PC-3 (cell line): ENCODE measurements at regions not wholly inside any gene's neighbourhood (a gene's known extent, or its start where the extent isn't known, plus 50 kb on each side); places are given as distances from the start of the nearest gene placed in this dataset.

Source experiments
- ATAC-seq: fragments of 200-7000 bp; cut with Tn5 transposase; 2 replicates; pipeline ENCODE4 v1.9.1; 2020; ENCODE audit warnings: mild to moderate bottlenecking, moderate library complexity
- BruUV-seq: library from RNA; stranded (reverse); fragments of 400-500 nt; replicated peaks from 2 replicates; lab custom pipeline; 2021; lab: Mats Ljungman, UMichigan
- CTCF ChIA-PET: fragments of 300-600 bp; sonication (Branson Sonifier 250); formaldehyde crosslinking; loops from one replicate; lab custom pipeline; 2022; ENCODE audit warnings: antibody characterized with exemption; lab: Charles Lee
- POLR2A ChIA-PET: fragments of 300-600 bp; sonication (Branson Sonifier 250); formaldehyde crosslinking; loops from one replicate; lab custom pipeline; 2022; ENCODE audit warnings: antibody characterized with exemption; ENCODE audit not compliant: unreplicated experiment; lab: Charles Lee
- DNase-seq: peaks from one replicate; pipeline ENCODE4 v3.0.0-alpha.2; 2015
- H2AFZ ChIP-seq: fragments of 300-600 bp; sonication (generic); 2 replicates; pipeline ENCODE4 v1.6.0; 2016; ENCODE audit warnings: antibody characterized with exemption, low read length
- H3F3A ChIP-seq: fragments of 300-600 bp; sonication (generic); one replicate; pipeline ENCODE4 v1.6.0; 2017; ENCODE audit warnings: antibody characterized with exemption, low read length, control low read depth, mild to moderate bottlenecking; ENCODE audit not compliant: unreplicated experiment
- H3K27ac ChIP-seq: fragments of 300-600 bp; sonication (generic); 2 replicates; pipeline ENCODE4 v1.5.1; 2016; ENCODE audit warnings: mild to moderate bottlenecking, low read length
- H3K27me3 ChIP-seq: fragments of 300-600 bp; sonication (generic); 2 replicates; pipeline ENCODE4 v1.6.1; 2016; ENCODE audit warnings: low read length, mixed read lengths
- H3K36me3 ChIP-seq: fragments of 300-600 bp; sonication (generic); 2 replicates; pipeline ENCODE4 v1.6.1; 2016; ENCODE audit warnings: low read depth, mixed run types, low read length, mixed read lengths
- H3K4me1 ChIP-seq: fragments of 300-600 bp; sonication (generic); 2 replicates; pipeline ENCODE4 v1.5.1; 2016; ENCODE audit warnings: low read length; ENCODE audit not compliant: insufficient read depth
- H3K4me2 ChIP-seq: fragments of 300-600 bp; sonication (generic); 2 replicates; pipeline ENCODE4 v1.6.0; 2016; ENCODE audit warnings: low read length
- H3K4me3 ChIP-seq: fragments of 300-600 bp; sonication (generic); 2 replicates; pipeline ENCODE4 v1.5.1; 2016; ENCODE audit warnings: mild to moderate bottlenecking, low read length, mixed read lengths
- H3K79me2 ChIP-seq: fragments of 300-600 bp; sonication (generic); 2 replicates; pipeline ENCODE4 v1.6.1; 2017; ENCODE audit warnings: low read length, mixed read lengths
- H3K9ac ChIP-seq: fragments of 300-600 bp; sonication (generic); 2 replicates; pipeline ENCODE4 v1.6.0; 2016; ENCODE audit warnings: mild to moderate bottlenecking, low read length
- H3K9me2 ChIP-seq: fragments of 300-600 bp; sonication (generic); replicated peaks from 2 replicates; pipeline ENCODE4 v1.6.1; 2016; ENCODE audit warnings: mixed run types, low read length, mixed read lengths
- H3K9me3 ChIP-seq: fragments of 300-600 bp; sonication (generic); 2 replicates; pipeline ENCODE4 v1.6.1; 2016; ENCODE audit warnings: low read length, mixed read lengths
- H4K20me1 ChIP-seq: fragments of 300-600 bp; sonication (generic); 2 replicates; pipeline ENCODE4 v1.6.1; 2016; ENCODE audit warnings: low read length, mixed read lengths
- CTCF ChIP-seq: fragments of 300-600 bp; sonication (generic); conservative IDR thresholded peaks from 2 replicates; pipeline ENCODE4 v1.5.1; 2017; ENCODE audit warnings: antibody characterized with exemption, low read depth, mild to moderate bottlenecking, low read length
- EZH2 ChIP-seq: fragments of 300-600 bp; sonication (generic); IDR thresholded peaks from one replicate; pipeline ENCODE4 v1.6.1; 2017; ENCODE audit warnings: antibody characterized with exemption, mild to moderate bottlenecking, low read length; ENCODE audit not compliant: unreplicated experiment
- EZH2phosphoT487 ChIP-seq: fragments of 300-600 bp; sonication (generic); IDR thresholded peaks from 2 replicates; pipeline ENCODE4 v1.6.1; 2018; ENCODE audit warnings: mild to moderate bottlenecking, antibody characterized with exemption, low read length, borderline replicate concordance
- intact Hi-C: fragments of 100-400 bp; cut with micrococcal nuclease; formaldehyde crosslinking; loops from 2 replicates; pipeline ENCODE4 v1.9.0; 2023

- Histone ChIP-seq H3K4me1 (peaks cover 18% of the 10 kb centered on the region), H3F3A (no peaks in the 10 kb centered on the region), H2AFZ (no peak overlapping the region), H3K9me2 (no peaks in the 10 kb centered on the region), H3K4me3 (no peak overlapping the region), H3K9ac (no peak overlapping the region), H3K9me3 (no peaks in the 10 kb centered on the region), H3K36me3 (no peaks in the 10 kb centered on the region), H4K20me1 (no peaks in the 10 kb centered on the region), H3K79me2 (no peaks in the 10 kb centered on the region), H3K27me3 (no peaks in the 10 kb centered on the region), H3K27ac (no peak overlapping the region), H3K4me2 (peak overlapping the region; percentile 17; the same call in 1 of the 2 replicates)
- ChIA-PET CTCF (no interaction called here), POLR2A (no interaction called here)
- TF ChIP-seq CTCF = no peak
- no peak for TF ChIP-seq EZH2phosphoT487
- no peak for TF ChIP-seq EZH2
- DNase-seq (no peak), ATAC-seq (no peak)
- BruUV-seq = no TSS peak
- intact Hi-C loops = no loop called here
Measured at GRCh38 chr9:109729513-109729912, 50.5 kb upstream of the PALM2AKAP2 start.
